ENCODE measurements at regions not wholly inside any gene's neighbourhood (a gene's known extent, or its start where the extent isn't known, plus 50 kb on each side); places are given as distances from the start of the nearest gene placed in this dataset.

DNA sequence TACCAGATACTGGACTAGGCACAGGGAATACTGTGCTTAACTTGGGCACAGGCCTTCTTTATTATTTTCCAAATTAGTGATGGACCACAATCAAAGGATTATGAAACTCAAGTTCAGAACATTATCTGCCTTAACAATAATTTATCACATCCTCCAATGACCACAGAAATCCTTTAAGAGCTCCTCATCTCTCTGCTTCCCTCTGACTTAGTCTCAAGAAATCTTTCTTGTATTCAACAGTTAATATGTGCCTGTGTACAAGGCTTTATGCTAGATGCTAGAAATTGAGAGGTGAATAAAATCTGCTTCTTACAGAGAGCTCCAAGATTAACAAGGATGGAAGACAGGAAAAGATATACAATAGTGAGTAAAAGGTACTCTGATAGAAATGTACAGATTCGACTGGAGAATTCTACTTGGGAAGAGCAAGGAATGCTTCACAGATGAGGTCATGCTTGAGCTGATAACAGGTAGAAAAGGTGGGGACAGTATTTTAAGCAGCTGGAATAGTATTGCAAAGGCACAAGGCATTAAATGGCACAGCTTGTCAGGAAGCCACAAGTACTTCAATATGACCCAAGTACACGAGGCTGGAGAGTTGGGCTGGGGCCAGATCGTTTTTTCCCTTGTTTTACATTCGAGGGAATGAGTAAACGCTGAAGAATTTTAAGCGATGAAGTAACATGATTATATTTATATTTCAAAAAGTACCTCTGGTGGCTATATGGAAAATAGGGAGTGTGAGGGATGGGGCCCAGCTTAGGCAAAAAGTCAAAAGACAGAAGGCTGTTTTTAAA, 55.1 kb upstream of the ARID2 start:
- no peak for DNase-seq

DNA sequence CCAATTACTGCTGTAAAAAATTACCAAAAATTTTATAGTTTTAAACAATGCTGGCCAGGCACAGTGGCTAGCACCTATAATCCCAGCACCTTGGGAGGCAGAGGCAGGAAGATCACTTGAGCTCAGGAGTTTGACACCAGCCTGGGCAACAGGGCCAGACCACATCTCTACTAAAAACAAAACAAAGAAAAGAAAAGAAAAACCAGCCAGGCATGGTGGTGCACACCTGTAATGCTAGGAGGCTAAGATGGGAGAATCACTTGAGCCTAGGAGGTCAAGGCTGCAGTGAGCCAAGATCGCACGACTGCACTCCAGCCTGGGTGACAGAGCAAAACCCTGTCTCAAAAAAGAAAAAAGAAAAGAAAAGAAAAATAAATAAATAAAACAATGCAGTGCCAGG, 54.0 kb upstream of the ARID2 start:
- DNase-seq: no peak

All from COR-L47 (cell line).